MCF 10A (cell line): ENCODE measurements at regions not wholly inside any gene's neighbourhood (a gene's known extent, or its start where the extent isn't known, plus 50 kb on each side); places are given as distances from the start of the nearest gene placed in this dataset.

Experiments
- BruUV-seq: library from RNA; stranded (reverse); fragments of 400-500 nt; replicated peaks from 2 replicates; lab custom pipeline; 2021; lab: Mats Ljungman, UMichigan
- CTCF ChIA-PET: fragments of 300-600 bp; sonication (Branson Sonifier 250); formaldehyde crosslinking; extraction: SDS; loops from one replicate; lab custom pipeline; 2021; ENCODE audit warnings: antibody characterized with exemption, inconsistent platforms; lab: Yijun Ruan, JAX
- POLR2A ChIA-PET: fragments of 300-600, 350-650 bp; sonication (Branson Sonifier 250); formaldehyde crosslinking; extraction: SDS; loops from one replicate; lab custom pipeline; 2020; ENCODE audit warnings: antibody characterized with exemption, inconsistent platforms; lab: Yijun Ruan, JAX
- DNase-seq: peaks from one replicate; pipeline ENCODE4 v3.0.0-alpha.2; 2018; ENCODE audit not compliant: unreplicated experiment
- H3K27ac Mint-ChIP-seq: one replicate; pipeline ENCODE4 v1.8.0; 2022; ENCODE audit warnings: mild to moderate bottlenecking, low read depth, mixed read lengths; ENCODE audit not compliant: unreplicated experiment
- H3K27me3 Mint-ChIP-seq: one replicate; pipeline ENCODE4 v1.8.0; 2022; ENCODE audit warnings: mixed read lengths; ENCODE audit not compliant: insufficient read depth, unreplicated experiment
- H3K36me3 Mint-ChIP-seq: one replicate; pipeline ENCODE4 v1.8.0; 2022; ENCODE audit warnings: mild to moderate bottlenecking, moderate library complexity, mixed read lengths; ENCODE audit not compliant: insufficient read depth, unreplicated experiment
- H3K4me1 Mint-ChIP-seq: one replicate; pipeline ENCODE4 v1.8.0; 2022; ENCODE audit warnings: mixed read lengths; ENCODE audit not compliant: insufficient read depth, unreplicated experiment
- H3K4me3 Mint-ChIP-seq: one replicate; pipeline ENCODE4 v1.8.0; 2022; ENCODE audit warnings: mild to moderate bottlenecking, moderate library complexity, mixed read lengths; ENCODE audit not compliant: unreplicated experiment
- H3K9me3 Mint-ChIP-seq: one replicate; pipeline ENCODE4 v1.8.0; 2022; ENCODE audit warnings: mixed read lengths; ENCODE audit not compliant: unreplicated experiment
- intact Hi-C: fragments of 100-400 bp; cut with micrococcal nuclease; formaldehyde crosslinking; loops from 2 replicates; pipeline ENCODE4 v1.14.1; 2022
- TF ChIP-seq, protein P1 (sequence below): fragments of 200-600 bp; IDR thresholded peaks from one replicate; pipeline ENCODE4 v1.8.0; 2022; ENCODE audit warnings: antibody characterized with exemption, mild to moderate bottlenecking; ENCODE audit not compliant: unreplicated experiment

GRCh38 chr20:59400708-59401107, 100.3 kb downstream of the EDN3 start:
- no peak overlapping the region for H3K27ac Mint-ChIP-seq
- peaks cover 18% of the 10 kb centered on the region for H3K27me3 Mint-ChIP-seq
- no peaks in the 10 kb centered on the region for H3K4me1 Mint-ChIP-seq
- POLR2A ChIA-PET = no interaction called here
- no peak overlapping the region for H3K4me3 Mint-ChIP-seq
- intact Hi-C loops = loop anchor here (5.0 kb wide), 1 partner anchor 533 kb away; no protein-coding TSS in a partner anchor
- H3K9me3 Mint-ChIP-seq = no peaks in the 10 kb centered on the region
- TF ChIP-seq, protein P1, sequence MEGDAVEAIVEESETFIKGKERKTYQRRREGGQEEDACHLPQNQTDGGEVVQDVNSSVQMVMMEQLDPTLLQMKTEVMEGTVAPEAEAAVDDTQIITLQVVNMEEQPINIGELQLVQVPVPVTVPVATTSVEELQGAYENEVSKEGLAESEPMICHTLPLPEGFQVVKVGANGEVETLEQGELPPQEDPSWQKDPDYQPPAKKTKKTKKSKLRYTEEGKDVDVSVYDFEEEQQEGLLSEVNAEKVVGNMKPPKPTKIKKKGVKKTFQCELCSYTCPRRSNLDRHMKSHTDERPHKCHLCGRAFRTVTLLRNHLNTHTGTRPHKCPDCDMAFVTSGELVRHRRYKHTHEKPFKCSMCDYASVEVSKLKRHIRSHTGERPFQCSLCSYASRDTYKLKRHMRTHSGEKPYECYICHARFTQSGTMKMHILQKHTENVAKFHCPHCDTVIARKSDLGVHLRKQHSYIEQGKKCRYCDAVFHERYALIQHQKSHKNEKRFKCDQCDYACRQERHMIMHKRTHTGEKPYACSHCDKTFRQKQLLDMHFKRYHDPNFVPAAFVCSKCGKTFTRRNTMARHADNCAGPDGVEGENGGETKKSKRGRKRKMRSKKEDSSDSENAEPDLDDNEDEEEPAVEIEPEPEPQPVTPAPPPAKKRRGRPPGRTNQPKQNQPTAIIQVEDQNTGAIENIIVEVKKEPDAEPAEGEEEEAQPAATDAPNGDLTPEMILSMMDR = no peak
- no peak for DNase-seq
- CTCF ChIA-PET = interaction anchor here (0.7 kb wide), 1 partner anchor 130 kb away, joined by 3 read pairs; no protein-coding TSS in a partner anchor
- H3K36me3 Mint-ChIP-seq = no peaks in the 10 kb centered on the region
- no TSS peak for BruUV-seq

DNA sequence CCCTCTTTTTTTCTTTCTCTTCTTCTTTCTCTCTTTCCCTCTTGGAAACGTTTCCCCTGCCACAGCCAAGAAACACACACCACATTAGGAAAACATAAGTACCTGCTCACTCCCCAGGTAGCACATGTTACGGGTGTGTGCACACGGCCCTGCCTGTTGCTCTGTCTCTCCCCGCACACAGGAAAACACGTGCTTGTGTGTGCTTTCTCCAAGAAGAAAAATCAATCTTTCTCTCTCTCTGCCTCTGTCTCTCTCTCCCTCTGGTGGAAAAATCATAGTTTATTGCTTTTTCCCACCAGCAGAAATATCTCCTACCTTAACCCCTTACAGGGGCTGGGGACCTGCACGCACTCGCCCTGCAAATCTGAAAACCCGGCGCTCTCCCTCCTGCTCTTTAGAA, 102.3 kb downstream of the EDN3 start:
- Mint-ChIP-seq H3K9me3 (no peaks in the 10 kb centered on the region), H3K4me1 (no peaks in the 10 kb centered on the region), H3K27me3 (peaks cover 37% of the 10 kb centered on the region), H3K27ac (no peak overlapping the region), H3K4me3 (no peak overlapping the region), H3K36me3 (no peaks in the 10 kb centered on the region)
- TF ChIP-seq, protein P1 = no peak
- ChIA-PET CTCF (interaction anchor here (0.6 to 1.6 kb wide), 6 partner anchors 10 to 435 kb away, joined by 3 to 8 read pairs (median 3); no protein-coding TSS in a partner anchor), POLR2A (no interaction called here)
- no TSS peak for BruUV-seq
- intact Hi-C loops = loop anchor here (5.0 kb wide), 1 partner anchor 535 kb away; no protein-coding TSS in a partner anchor
- DNase-seq = no peak

GRCh38 chr20:59403261-59403961, 103.0 kb downstream of the EDN3 start:
- TF ChIP-seq, protein P1 = peak; percentile 92
- Mint-ChIP-seq H3K4me3 (no peak overlapping the region), H3K27ac (no peak overlapping the region), H3K27me3 (peaks cover 44% of the 10 kb centered on the region), H3K9me3 (no peaks in the 10 kb centered on the region), H3K4me1 (no peaks in the 10 kb centered on the region), H3K36me3 (no peaks in the 10 kb centered on the region)
- CTCF ChIA-PET = interaction anchor here (0.6 to 1.7 kb wide), 23 partner anchors 9 to 1111 kb away, joined by 3 to 10 read pairs (median 3); no protein-coding TSS in a partner anchor
- POLR2A ChIA-PET = interaction anchor here (1.0 kb wide), 1 partner anchor 15 kb away, joined by 4 read pairs; no protein-coding TSS in a partner anchor
- DNase-seq = peak; percentile 26
- intact Hi-C loops = loop anchor here (5.0 kb wide), 1 partner anchor 536 kb away; no protein-coding TSS in a partner anchor
- no TSS peak for BruUV-seq

DNA sequence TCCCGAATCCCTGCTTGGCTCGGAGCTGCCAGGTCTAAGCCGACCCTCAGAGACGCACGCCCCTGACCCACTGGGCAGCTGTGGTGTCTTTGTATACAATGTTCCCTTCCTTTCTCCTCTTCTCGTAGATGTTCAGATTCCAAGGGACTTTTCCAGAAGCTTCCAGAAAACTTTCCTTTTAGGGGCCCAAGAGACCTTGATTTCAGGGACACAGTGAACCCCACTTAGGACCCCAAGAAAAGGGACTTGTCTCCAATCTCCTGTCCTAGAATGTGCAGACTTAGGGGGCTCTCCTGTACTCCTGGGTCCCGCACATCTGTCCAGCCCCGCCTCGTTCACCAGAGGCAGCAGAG, 103.5 kb downstream of the EDN3 start:
- Mint-ChIP-seq H3K4me3 (no peak overlapping the region), H3K9me3 (no peaks in the 10 kb centered on the region), H3K27ac (no peak overlapping the region), H3K27me3 (peaks cover 50% of the 10 kb centered on the region), H3K4me1 (no peaks in the 10 kb centered on the region), H3K36me3 (no peaks in the 10 kb centered on the region)
- TF ChIP-seq, protein P1 = no peak
- ChIA-PET CTCF (interaction anchor here (0.6 to 2.3 kb wide), 25 partner anchors 9 to 1112 kb away, joined by 3 to 10 read pairs (median 4); no protein-coding TSS in a partner anchor), POLR2A (interaction anchor here (1.0 kb wide), 1 partner anchor 15 kb away, joined by 4 read pairs; no protein-coding TSS in a partner anchor)
- intact Hi-C loops = loop anchor here (5.0 kb wide), 1 partner anchor 537 kb away; no protein-coding TSS in a partner anchor
- BruUV-seq = no TSS peak
- DNase-seq = no peak
